ENCODE measurements at regions not wholly inside any gene's neighbourhood (a gene's known extent, or its start where the extent isn't known, plus 50 kb on each side); places are given as distances from the start of the nearest gene placed in this dataset.

DNA sequence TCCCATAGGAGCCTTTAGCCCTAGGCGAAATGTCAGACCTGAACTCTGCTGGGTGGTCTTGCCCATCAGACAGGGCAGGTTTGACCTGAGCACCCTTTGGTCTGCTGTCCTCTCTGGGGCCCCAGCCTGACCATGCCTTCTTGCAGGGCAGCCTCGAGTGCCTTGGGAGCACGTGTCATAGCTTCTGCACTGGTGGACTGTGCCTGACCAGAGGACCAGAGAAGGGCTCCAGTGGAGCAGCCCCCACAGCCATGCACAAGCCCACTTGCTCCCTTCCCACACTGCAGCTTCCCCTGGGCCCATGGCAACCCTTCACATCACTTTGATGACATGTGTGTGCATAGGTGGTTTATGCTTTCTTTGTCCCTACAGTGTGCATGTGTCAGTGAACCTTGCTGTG is 394.0 kb downstream of the TEX13C start:
- no peaks in the 10 kb centered on the region for H4K20me1 ChIP-seq (ENCODE audit: insufficient read depth, low read length)
- H3K4me1 ChIP-seq (ENCODE audit: insufficient read depth, low read length): no peaks in the 10 kb centered on the region
- no peaks in the 10 kb centered on the region for H3K27me3 ChIP-seq (ENCODE audit: insufficient read depth, low read length)
- H3K36me3 ChIP-seq (ENCODE audit: insufficient read depth, low read length): no peaks in the 10 kb centered on the region
- no peak overlapping the region for H3K4me3 ChIP-seq (ENCODE audit: insufficient read depth, low read length)
- no peak for DNase-seq (ENCODE audit: insufficient read length, low spot score, missing footprints)
- no peaks in the 10 kb centered on the region for H3K79me2 ChIP-seq (ENCODE audit: insufficient read depth, low read length)
- no peak overlapping the region for H3K4me2 ChIP-seq (ENCODE audit: insufficient read depth, low read length)
- H2AFZ ChIP-seq (ENCODE audit: low read length): no peak overlapping the region
- no peak overlapping the region for H3K27ac ChIP-seq (ENCODE audit: low read depth, low read length)
- H3K9me3 ChIP-seq (ENCODE audit: low read depth, low read length): no peaks in the 10 kb centered on the region
- TF ChIP-seq, protein P1, sequence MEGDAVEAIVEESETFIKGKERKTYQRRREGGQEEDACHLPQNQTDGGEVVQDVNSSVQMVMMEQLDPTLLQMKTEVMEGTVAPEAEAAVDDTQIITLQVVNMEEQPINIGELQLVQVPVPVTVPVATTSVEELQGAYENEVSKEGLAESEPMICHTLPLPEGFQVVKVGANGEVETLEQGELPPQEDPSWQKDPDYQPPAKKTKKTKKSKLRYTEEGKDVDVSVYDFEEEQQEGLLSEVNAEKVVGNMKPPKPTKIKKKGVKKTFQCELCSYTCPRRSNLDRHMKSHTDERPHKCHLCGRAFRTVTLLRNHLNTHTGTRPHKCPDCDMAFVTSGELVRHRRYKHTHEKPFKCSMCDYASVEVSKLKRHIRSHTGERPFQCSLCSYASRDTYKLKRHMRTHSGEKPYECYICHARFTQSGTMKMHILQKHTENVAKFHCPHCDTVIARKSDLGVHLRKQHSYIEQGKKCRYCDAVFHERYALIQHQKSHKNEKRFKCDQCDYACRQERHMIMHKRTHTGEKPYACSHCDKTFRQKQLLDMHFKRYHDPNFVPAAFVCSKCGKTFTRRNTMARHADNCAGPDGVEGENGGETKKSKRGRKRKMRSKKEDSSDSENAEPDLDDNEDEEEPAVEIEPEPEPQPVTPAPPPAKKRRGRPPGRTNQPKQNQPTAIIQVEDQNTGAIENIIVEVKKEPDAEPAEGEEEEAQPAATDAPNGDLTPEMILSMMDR (IDR thresholded peaks at IDR 0.05; ENCODE audit: extremely low read depth, low read depth, low read length): no peak

DNA sequence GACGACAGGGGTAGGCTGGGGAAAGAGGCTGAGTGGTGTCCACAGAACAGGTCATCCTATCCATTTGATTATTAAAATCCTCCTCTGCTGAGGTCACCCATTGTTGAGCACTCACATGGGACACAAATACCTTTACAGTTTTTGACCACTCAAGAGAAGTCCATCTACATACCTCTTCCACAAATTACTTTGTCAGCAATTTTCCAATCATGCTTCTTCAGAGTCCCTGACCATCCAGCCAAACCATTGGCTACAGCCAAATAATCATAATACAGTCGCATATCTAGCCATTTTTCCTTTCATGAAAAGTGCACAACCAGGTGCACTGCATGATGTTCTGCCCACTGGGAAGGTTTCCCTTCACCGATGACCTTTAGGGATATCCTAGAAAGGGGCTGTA is 407.4 kb downstream of the TEX13C start:
- no peaks in the 10 kb centered on the region for H3K79me2 ChIP-seq (ENCODE audit: insufficient read depth, low read length)
- TF ChIP-seq, protein P1 (IDR thresholded peaks at IDR 0.05; ENCODE audit: extremely low read depth, low read depth, low read length): no peak
- no peaks in the 10 kb centered on the region for H4K20me1 ChIP-seq (ENCODE audit: insufficient read depth, low read length)
- peaks cover 3% of the 10 kb centered on the region for H3K9me3 ChIP-seq (ENCODE audit: low read depth, low read length)
- DNase-seq (ENCODE audit: insufficient read length, low spot score, missing footprints): no peak
- H3K27ac ChIP-seq (ENCODE audit: low read depth, low read length): no peak overlapping the region
- H3K4me3 ChIP-seq (ENCODE audit: insufficient read depth, low read length): no peak overlapping the region
- no peak overlapping the region for H3K4me2 ChIP-seq (ENCODE audit: insufficient read depth, low read length)
- no peaks in the 10 kb centered on the region for H3K27me3 ChIP-seq (ENCODE audit: insufficient read depth, low read length)
- H2AFZ ChIP-seq (ENCODE audit: low read length): no peak overlapping the region
- no peaks in the 10 kb centered on the region for H3K4me1 ChIP-seq (ENCODE audit: insufficient read depth, low read length)
- H3K36me3 ChIP-seq (ENCODE audit: insufficient read depth, low read length): no peaks in the 10 kb centered on the region

DNA sequence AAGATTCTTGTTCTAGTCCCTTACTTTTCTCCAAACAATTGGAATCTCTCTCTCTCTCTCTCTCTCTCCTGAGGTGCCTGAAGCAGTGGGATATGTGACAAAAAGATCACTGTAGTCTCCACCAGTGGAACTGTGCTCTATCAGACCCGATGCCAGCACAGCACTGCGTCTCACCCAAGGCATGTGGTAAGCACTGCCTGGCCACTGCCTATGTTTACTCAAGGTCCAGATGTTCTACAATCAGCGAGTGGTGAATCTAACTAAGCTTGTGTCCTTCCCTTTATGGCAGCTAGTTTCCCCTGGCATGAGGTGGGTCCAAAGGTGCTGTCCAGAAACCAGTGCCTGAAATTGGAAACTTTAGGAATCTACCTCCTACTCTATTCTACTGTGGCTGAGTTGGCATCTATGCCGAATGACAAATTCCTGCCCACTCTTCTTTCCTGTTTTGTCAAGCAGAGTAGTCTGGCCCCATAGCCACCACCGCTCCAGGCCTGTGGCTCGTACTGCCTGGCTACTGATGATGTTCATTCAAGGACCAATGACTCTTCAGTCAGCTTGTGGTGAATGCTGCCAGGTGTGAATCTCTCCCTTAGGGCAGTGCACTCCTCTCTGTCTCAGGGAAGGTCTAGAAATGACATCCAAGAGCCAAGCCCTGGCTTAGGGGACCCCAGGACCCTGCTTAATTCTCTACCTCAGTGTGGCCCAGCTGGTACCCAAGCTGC is 416.5 kb downstream of the TEX13C start:
- TF ChIP-seq, protein P1 (IDR thresholded peaks at IDR 0.05; ENCODE audit: extremely low read depth, low read depth, low read length): no peak
- Histone ChIP-seq H3K4me2 (ENCODE audit: insufficient read depth, low read length) (no peak overlapping the region), H3K4me1 (ENCODE audit: insufficient read depth, low read length) (no peaks in the 10 kb centered on the region), H3K79me2 (ENCODE audit: insufficient read depth, low read length) (no peaks in the 10 kb centered on the region), H3K27ac (ENCODE audit: low read depth, low read length) (no peak overlapping the region), H3K36me3 (ENCODE audit: insufficient read depth, low read length) (no peaks in the 10 kb centered on the region), H4K20me1 (ENCODE audit: insufficient read depth, low read length) (no peaks in the 10 kb centered on the region), H3K27me3 (ENCODE audit: insufficient read depth, low read length) (no peaks in the 10 kb centered on the region), H2AFZ (ENCODE audit: low read length) (no peak overlapping the region), H3K4me3 (ENCODE audit: insufficient read depth, low read length) (no peak overlapping the region), H3K9me3 (ENCODE audit: low read depth, low read length) (peaks cover 4% of the 10 kb centered on the region)
- DNase-seq (ENCODE audit: insufficient read length, low spot score, missing footprints): no peak

DNA sequence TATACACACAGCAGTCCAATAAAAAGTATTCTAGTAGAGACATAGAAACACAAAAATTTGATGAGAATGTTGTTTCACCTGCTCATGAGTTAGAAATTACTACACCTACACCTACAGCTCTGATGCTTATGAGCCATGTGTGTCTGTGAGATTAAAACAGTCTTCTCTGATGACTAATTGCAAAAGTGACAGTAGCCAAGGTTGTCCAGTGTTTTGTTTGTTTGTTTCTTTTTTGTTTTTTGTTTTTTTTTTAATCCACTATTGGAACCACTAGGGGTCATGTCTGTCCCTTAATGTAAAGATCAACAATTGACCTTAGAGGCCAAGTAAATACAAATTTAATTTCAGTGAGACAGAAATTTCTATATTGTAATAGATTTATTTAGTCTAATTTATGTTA is 423.1 kb downstream of the TEX13C start:
- no peak overlapping the region for H3K4me3 ChIP-seq (ENCODE audit: insufficient read depth, low read length)
- H3K9me3 ChIP-seq (ENCODE audit: low read depth, low read length): no peaks in the 10 kb centered on the region
- no peaks in the 10 kb centered on the region for H3K4me1 ChIP-seq (ENCODE audit: insufficient read depth, low read length)
- H4K20me1 ChIP-seq (ENCODE audit: insufficient read depth, low read length): no peaks in the 10 kb centered on the region
- DNase-seq (ENCODE audit: insufficient read length, low spot score, missing footprints): no peak
- no peaks in the 10 kb centered on the region for H3K27me3 ChIP-seq (ENCODE audit: insufficient read depth, low read length)
- H2AFZ ChIP-seq (ENCODE audit: low read length): no peak overlapping the region
- H3K79me2 ChIP-seq (ENCODE audit: insufficient read depth, low read length): no peaks in the 10 kb centered on the region
- H3K4me2 ChIP-seq (ENCODE audit: insufficient read depth, low read length): no peak overlapping the region
- H3K36me3 ChIP-seq (ENCODE audit: insufficient read depth, low read length): no peaks in the 10 kb centered on the region
- no peak overlapping the region for H3K27ac ChIP-seq (ENCODE audit: low read depth, low read length)
- TF ChIP-seq, protein P1 (IDR thresholded peaks at IDR 0.05; ENCODE audit: extremely low read depth, low read depth, low read length): no peak
